Ectodermal cell (in vitro differentiated cells): ENCODE measurements at regions not wholly inside any gene's neighbourhood (a gene's known extent, or its start where the extent isn't known, plus 50 kb on each side); places are given as distances from the start of the nearest gene placed in this dataset.

Experiments used
- H3K27ac ChIP-seq: 2 replicates; pipeline ENCODE4 v1.7.0; 2013; ENCODE audit warnings: mild to moderate bottlenecking, low read depth, low read length; ENCODE audit not compliant: insufficient read depth, poor library complexity, severe bottlenecking
- H3K27me3 ChIP-seq: 2 replicates; pipeline ENCODE4 v1.7.0; 2013; ENCODE audit warnings: mild to moderate bottlenecking, low read length; ENCODE audit not compliant: insufficient read depth, control insufficient read depth, poor library complexity, severe bottlenecking
- H3K36me3 ChIP-seq: one replicate; pipeline ENCODE4 v1.7.0; 2013; ENCODE audit warnings: low read length; ENCODE audit not compliant: control insufficient read depth, insufficient read depth
- H3K4me1 ChIP-seq: one replicate; pipeline ENCODE4 v1.7.0; 2013; ENCODE audit warnings: low read length; ENCODE audit not compliant: control insufficient read depth, insufficient read depth
- H3K4me3 ChIP-seq: 2 replicates; pipeline ENCODE4 v1.7.0; 2013; ENCODE audit warnings: low read depth, low read length, control low read depth; ENCODE audit not compliant: insufficient read depth
- H3K9me3 ChIP-seq: 2 replicates; pipeline ENCODE4 v1.7.0; 2013; ENCODE audit warnings: mild to moderate bottlenecking, low read length, moderate library complexity; ENCODE audit not compliant: control insufficient read depth
- WGBS, 2 experiments: methylation state at CpG; one replicate each; pipeline ENCODE4 v1.1.7; 2013; ENCODE audit warnings: missing lambda C conversion rate in 2 of 2; 5-methylcytosine and 5-hydroxymethylcytosine counted together

GRCh38 chr10:65319493-65319892 lies 1606.3 kb upstream of the LRRTM3 start:
- no peak overlapping the region for H3K27ac ChIP-seq
- H3K9me3 ChIP-seq = no peaks in the 10 kb centered on the region
- H3K36me3 ChIP-seq = no peaks in the 10 kb centered on the region
- 90 to 95% methylated on average over 5 of the region's 5 CpGs for WGBS, 2 experiments
- no peak overlapping the region for H3K4me3 ChIP-seq
- no peaks in the 10 kb centered on the region for H3K27me3 ChIP-seq
- H3K4me1 ChIP-seq = no peaks in the 10 kb centered on the region

- no peak overlapping the region for H3K27ac ChIP-seq
- H3K4me1 ChIP-seq = no peaks in the 10 kb centered on the region
- 79 to 80% methylated on average over 2 to 3 of the region's 3 CpGs for WGBS, 2 experiments
- no peaks in the 10 kb centered on the region for H3K27me3 ChIP-seq
- no peak overlapping the region for H3K4me3 ChIP-seq
- H3K36me3 ChIP-seq = no peaks in the 10 kb centered on the region
- H3K9me3 ChIP-seq = no peaks in the 10 kb centered on the region
Measured at GRCh38 chr10:65320236-65321026, 1605.4 kb upstream of the LRRTM3 start.

GRCh38 chr10:65323802-65324201 lies 1602.0 kb upstream of the LRRTM3 start:
- WGBS, 2 experiments = 95 to 96% methylated on average over 6 of the region's 6 CpGs
- H3K4me1 ChIP-seq = no peaks in the 10 kb centered on the region
- no peaks in the 10 kb centered on the region for H3K27me3 ChIP-seq

GRCh38 chr10:65325913-65326312 lies 1599.9 kb upstream of the LRRTM3 start:
- Histone ChIP-seq H3K27ac (no peak overlapping the region), H3K4me1 (no peaks in the 10 kb centered on the region), H3K4me3 (no peak overlapping the region), H3K9me3 (no peaks in the 10 kb centered on the region), H3K36me3 (no peaks in the 10 kb centered on the region), H3K27me3 (no peaks in the 10 kb centered on the region)
- 10 to 17% methylated on average over 1 to 2 of the region's 2 CpGs for WGBS, 2 experiments

More at GRCh38 chr10:65323802-65324201, 1602.0 kb upstream of the LRRTM3 start:
- H3K4me3 ChIP-seq = no peak overlapping the region
- H3K27ac ChIP-seq = no peak overlapping the region
- H3K36me3 ChIP-seq = no peaks in the 10 kb centered on the region
- no peaks in the 10 kb centered on the region for H3K9me3 ChIP-seq

- Histone ChIP-seq H3K4me3 (no peak overlapping the region), H3K4me1 (no peaks in the 10 kb centered on the region), H3K27me3 (no peaks in the 10 kb centered on the region)
Measured at GRCh38 chr10:65328486-65328885, 1597.3 kb upstream of the LRRTM3 start.

GRCh38 chr10:65335311-65335710 lies 1590.5 kb upstream of the LRRTM3 start:
- Histone ChIP-seq H3K27me3 (no peaks in the 10 kb centered on the region), H3K9me3 (no peaks in the 10 kb centered on the region), H3K27ac (no peak overlapping the region), H3K4me1 (no peaks in the 10 kb centered on the region), H3K36me3 (no peaks in the 10 kb centered on the region), H3K4me3 (no peak overlapping the region)
- 97 to 100% methylated on average over 1 to 2 of the region's 2 CpGs for WGBS, 2 experiments

More at GRCh38 chr10:65328486-65328885, 1597.3 kb upstream of the LRRTM3 start:
- Histone ChIP-seq H3K36me3 (no peaks in the 10 kb centered on the region), H3K9me3 (no peaks in the 10 kb centered on the region), H3K27ac (no peak overlapping the region)

GRCh38 chr10:65340340-65340739 lies 1585.5 kb upstream of the LRRTM3 start:
- Histone ChIP-seq H3K27me3 (no peaks in the 10 kb centered on the region), H3K4me3 (no peak overlapping the region), H3K27ac (no peak overlapping the region), H3K36me3 (no peaks in the 10 kb centered on the region), H3K4me1 (no peaks in the 10 kb centered on the region), H3K9me3 (no peaks in the 10 kb centered on the region)
- 92% methylated on average over 1 of the region's 1 CpG; no CpG with 5 or more reads in 1 of the 2 experiments for WGBS, 2 experiments

GRCh38 chr10:65341323-65341925 lies 1584.4 kb upstream of the LRRTM3 start:
- Histone ChIP-seq H3K36me3 (no peaks in the 10 kb centered on the region), H3K27ac (no peak overlapping the region), H3K27me3 (no peaks in the 10 kb centered on the region), H3K4me1 (no peaks in the 10 kb centered on the region), H3K4me3 (no peak overlapping the region), H3K9me3 (no peaks in the 10 kb centered on the region)
- WGBS, 2 experiments = 88 to 93% methylated on average over 3 to 4 of the region's 4 CpGs

- WGBS, 2 experiments = 88 to 94% methylated on average over 1 of the region's 1 CpG
- no peaks in the 10 kb centered on the region for H3K9me3 ChIP-seq
- H3K4me3 ChIP-seq = no peak overlapping the region
- H3K36me3 ChIP-seq = no peaks in the 10 kb centered on the region
- no peaks in the 10 kb centered on the region for H3K27me3 ChIP-seq
- no peaks in the 10 kb centered on the region for H3K4me1 ChIP-seq
- no peak overlapping the region for H3K27ac ChIP-seq
Measured at GRCh38 chr10:65342245-65342644, 1583.6 kb upstream of the LRRTM3 start.

GRCh38 chr10:65346466-65346865 lies 1579.4 kb upstream of the LRRTM3 start:
- H3K4me3 ChIP-seq = no peak overlapping the region
- no peaks in the 10 kb centered on the region for H3K4me1 ChIP-seq
- H3K27ac ChIP-seq = no peak overlapping the region
- H3K27me3 ChIP-seq = no peaks in the 10 kb centered on the region
- 92 to 95% methylated on average over 3 of the region's 3 CpGs for WGBS, 2 experiments
- H3K9me3 ChIP-seq = no peaks in the 10 kb centered on the region
- no peaks in the 10 kb centered on the region for H3K36me3 ChIP-seq
